GM18502 (cell line): ENCODE measurements at regions not wholly inside any gene's neighbourhood (a gene's known extent, or its start where the extent isn't known, plus 50 kb on each side); places are given as distances from the start of the nearest gene placed in this dataset.
"Not testable (repeated sequence)": the region's sequence is repeated elsewhere in the genome, so short reads cannot be mapped to it uniquely, and the experiment has no call there.

ENCODE experiments used
- ATAC-seq: cut with Tn5 transposase; IDR thresholded peaks from one replicate; pipeline ENCODE4 v1.9.1; 2021; ENCODE audit warnings: mild to moderate bottlenecking; ENCODE audit not compliant: unreplicated experiment, poor library complexity

DNA sequence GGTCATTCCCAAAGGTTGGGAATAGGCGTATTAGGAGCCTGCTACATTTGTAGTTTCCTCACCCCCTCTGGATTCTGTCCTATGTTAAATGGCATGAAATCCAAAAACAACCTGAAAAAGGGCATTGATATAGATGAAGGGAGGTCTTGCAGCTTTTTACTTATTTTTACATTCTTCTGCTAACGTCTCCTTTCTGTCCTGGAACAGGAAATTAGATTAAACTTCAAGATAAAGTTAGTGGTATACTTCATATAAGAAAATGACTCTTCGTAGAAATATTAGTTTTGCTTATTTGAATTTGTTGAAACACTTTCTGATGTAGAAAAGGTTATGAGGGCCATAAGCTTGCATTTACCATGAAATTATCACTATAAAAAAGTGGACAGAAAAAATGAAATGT, 694.5 kb downstream of the ADCYAP1 start:
- no peak for ATAC-seq

DNA sequence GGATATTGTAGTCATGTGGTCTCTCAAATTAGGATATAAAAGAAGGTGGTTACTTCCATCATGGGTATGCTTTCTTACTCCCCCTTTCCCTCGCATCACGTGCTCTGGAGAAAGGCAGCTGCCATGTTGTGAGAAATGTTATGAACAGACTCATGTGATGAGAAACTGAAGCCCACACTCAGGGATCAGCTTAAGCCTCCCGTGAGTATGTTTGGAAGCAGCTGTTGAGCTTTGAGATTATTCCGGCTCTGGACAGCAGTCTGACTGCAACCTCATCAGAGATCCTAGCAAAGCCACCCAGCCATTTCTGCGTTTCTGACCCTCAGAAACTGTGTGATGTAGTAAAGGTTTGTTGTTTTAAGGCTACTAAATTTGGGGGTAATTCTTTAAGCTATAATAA, 700.1 kb downstream of the ADCYAP1 start:
- ATAC-seq = no peak

DNA sequence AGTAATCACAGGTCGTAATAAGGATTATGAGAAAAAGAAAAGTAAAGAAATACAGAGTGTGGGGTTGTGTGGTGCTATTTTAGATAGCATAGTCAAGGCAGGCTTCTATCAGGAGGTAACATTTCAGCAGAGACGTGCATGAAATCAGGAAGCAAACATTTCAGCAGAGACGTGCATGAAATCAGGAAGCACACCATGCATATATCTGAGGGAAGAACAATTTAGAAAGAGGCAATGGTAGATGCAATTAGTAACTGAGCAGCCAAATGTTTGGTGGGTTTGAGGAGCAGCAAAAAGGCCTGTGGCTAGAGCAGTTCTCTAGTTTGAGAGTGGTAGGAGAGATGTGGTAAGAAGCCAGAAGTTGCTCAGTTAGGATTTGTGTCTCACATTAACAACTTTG, 713.7 kb downstream of the ADCYAP1 start:
- ATAC-seq = no peak

DNA sequence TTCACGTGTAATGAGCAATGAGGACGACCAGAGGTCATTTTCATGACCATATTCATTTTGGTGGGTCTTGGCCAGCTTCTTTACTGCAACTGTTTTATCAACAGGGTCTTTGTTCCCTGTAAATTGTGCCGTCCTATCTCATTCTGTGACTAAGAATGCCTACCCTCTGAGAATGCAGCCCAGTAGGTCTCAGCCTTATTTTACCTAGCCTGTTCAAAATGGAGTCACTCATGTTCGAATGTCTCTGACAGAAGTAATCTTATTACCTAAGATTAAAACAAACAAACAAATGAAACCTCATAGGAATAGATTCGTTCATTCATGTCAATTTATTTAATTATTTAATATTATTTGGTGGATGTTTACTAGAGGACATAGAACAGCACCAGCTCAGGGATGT, 714.8 kb downstream of the ADCYAP1 start:
- ATAC-seq = no peak

DNA sequence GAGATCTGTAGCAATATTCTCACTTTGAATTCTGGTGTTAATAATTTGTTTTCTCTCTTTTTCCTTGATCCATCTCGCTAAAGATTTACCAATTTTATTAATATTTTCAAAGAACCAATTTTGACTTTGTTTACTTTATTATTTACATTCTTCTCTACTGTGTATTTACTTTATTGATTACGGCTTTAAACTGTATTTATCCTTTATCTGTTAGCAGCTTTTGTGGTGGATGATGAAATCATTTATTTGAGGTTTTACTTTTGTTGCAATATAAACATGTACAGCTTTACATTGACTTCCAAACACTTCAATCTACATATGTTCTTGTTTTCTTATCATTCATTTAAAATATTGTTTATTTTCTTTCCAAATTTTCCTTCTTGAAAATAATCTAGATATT, 719.9 kb downstream of the ADCYAP1 start:
- no peak for ATAC-seq

DNA sequence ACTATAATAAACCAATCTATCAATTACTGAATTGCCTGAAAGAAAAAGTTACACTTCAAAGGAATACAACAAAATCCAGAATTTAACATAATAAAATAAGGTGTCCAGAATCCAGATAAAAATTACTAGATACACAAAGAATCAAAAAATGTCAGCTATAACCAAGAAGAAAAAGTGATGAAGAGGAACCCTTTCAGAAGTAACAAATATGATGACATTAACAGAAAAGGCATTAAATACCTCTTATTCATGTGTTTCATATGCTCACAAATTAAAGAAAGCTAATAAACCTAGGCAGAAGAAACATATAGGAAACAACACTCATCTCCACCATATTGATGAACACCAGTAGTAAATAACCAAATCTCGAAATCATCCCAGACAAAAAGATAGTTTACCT, 722.8 kb downstream of the ADCYAP1 start:
- ATAC-seq = no peak

DNA sequence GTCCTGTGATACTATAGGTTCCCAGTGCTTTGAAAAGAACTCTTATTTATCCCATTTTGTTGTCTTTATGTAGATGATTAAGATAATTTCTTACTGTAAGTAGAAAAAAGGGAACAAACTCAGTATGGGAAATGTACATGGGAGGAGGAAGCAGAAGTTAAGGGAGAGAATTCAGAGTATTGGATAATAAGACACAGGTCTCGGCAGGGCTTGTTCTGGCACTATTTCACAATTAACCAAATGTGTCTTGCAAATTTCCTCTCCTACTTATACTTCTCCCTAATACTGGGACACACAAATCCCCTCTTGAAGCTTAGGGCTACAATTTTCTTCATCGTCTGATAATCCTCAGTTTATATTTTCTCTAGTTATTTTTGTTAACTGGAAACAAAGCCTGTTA, 744.0 kb downstream of the ADCYAP1 start:
- ATAC-seq = no peak

DNA sequence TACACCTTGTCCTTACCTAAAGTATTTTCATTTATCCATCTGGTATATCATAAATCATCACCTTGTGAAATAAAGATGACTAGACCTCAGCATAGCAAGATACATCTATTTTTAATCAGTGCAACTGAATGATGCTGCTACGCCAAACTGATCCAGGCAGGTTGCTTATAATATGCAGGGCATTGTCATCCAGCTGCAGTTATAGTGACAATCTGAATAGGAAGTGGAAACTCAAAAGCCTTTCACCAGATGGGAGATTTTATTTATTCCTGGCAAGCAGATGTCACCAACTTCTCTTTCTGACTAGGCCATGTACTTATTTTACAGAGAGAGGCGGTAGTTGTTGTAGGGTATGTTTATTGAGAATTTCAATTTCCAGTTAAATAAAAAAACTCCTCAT, 747.3 kb downstream of the ADCYAP1 start:
- no peak for ATAC-seq

DNA sequence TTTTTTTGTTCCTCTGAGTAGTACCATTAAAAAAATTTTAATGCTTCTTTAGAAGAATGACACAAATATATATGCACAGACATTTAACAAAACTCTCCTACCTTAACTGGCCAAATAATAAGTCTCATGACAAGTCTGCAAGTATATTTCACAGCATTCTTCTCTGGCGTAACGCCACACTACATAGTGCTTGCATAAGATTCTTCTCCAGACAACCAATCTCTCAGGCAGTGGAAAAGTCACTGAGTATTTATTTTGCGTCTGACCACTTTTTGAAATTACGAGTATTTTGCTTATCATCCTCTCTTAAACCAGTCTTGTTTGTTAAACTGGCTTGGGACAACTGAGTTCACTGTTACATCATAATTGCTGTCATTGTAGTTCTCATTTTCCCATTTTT, 749.2 kb downstream of the ADCYAP1 start:
- ATAC-seq = no peak

DNA sequence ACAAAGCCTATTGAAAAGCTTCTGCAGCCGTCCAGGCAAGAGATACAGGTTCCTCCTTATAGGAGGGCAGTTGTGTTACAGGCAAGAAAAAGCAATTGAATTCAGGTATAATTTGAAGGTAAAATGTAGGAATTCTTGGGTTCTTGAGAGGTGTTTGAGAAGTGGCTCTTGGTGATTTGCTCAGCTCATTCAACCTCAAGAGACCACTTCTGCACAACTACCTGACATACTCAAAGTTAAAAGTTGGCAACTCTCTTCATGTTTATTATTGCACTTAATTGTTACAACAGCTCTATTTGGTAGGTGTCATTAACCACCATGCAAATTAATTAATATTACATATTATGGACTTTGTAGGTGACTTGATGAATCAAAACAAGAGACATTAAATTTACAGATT, 753.2 kb downstream of the ADCYAP1 start:
- ATAC-seq = no peak

DNA sequence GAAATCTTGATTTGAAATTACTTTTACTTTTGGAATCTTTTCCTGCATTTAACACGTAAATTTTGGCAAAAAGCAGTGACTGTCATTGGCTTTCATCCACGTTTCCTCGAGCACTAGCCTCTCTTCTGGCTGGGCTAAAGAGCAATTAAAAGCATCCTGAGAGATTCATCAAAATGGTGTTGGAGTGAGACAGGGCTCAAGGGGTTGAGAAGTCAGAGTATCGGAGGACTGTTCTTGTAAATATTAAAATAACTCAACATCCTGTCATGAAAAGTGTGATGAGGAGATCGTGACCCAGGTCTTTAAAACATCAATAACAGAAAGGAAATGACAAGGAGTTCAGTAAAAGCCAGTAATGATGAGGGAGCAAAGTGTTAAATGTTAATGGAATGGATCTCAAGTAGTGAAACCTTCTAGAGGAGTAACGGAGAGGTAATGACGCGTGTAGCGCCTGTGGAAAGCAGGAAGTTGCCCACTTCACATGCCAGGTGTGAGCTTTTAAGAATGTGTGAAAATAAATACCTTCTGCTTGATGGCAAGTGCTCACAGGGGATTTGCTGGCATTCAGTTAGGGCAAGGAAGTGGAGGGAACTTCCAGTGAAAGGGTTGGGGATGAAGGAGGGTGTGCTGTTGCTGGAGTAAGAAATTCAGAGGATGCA, 754.4 kb downstream of the ADCYAP1 start:
- no peak for ATAC-seq

DNA sequence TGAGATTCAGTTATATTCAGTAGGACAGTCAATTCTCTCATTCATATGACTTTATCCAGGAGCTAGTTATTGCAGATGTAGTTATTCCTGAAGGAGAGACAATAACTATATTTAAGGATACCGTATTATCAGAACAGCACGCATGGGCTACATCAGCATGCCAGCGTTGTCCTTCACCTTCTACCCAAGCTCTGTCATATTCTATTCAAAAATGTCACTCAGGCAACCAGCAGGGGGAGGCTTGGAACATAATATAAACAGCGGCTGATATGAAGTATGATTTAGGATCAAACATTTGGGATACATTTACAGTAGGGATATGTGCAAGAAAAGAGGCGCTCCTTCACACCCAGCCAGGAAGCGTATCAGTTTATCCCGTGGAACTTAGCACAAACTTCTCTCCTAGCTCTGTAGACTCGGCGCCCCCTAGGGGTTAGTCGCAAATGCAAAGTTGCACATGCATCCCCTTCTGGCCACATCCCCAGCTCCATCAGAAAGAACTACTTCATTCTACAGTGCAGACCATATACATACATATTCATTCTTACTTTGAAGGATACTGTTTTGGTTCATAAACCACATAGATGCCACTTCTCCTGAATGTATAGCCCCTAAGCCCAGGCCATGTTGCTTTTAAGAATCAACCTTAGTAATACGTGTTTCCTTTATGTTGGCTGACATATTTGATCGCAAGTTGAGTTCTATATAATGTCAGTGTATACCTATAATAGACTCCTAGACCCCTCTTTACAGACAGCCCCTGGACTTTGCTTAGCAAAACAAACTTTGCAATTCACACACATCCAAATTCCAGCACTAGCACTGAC, 759.4 kb downstream of the ADCYAP1 start:
- peak; percentile 70 for ATAC-seq

DNA sequence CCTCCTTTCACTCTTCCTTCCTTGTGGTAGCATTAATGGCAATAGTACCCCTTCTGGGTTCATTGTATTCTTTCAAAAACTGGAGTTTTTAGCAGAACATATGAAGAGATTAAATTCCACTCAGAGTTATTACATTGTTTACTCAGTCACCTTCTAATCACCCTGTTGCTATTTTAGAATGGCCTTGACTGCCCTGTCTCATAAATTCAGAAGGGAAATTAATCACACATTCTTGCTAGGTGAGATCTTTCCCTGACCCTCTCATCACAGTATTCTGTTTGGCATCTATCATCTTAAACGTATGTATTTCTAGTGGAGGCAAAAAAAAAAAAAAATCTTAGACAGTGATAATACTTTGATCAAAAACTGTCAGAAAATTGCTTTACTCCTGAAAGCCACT, 760.4 kb downstream of the ADCYAP1 start:
- ATAC-seq = no peak

DNA sequence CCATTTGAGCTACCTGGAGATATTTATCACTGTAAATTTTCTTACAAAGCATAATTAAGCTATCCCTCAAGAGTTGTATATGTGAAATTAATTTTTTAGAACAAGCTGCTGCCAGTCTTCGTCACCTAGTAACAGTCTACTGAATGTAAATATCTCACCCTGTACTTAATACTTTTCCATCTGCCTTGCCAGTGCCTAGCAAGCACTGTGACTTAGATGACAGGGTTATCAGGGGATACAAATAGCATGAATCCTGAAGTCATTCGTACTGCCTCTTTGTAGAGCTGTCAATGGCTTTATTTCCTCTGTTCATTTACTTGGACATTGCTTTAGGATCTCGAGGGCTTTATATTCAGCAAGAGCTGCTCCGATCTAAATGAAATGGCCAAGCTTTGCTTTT, 763.6 kb downstream of the ADCYAP1 start:
- ATAC-seq = no peak

DNA sequence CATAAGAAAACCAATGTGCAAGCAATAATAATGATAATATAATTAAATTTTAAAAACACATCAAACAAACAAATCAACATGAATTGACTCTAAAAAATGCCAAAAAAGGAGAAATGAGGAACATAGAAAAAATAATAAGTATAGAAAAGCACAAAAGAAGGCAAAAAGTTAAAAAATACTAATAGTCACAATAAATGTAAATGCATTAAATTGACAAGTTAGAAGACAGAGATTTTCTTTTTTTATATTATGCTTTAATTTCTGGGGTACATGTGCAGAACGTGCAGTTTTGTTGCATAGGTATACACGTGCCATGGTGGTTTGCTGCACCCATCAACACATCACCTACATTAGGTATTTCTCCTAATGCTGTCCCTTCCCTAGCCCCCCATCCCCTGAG, 767.0 kb downstream of the ADCYAP1 start:
- not testable (repeated sequence) for ATAC-seq

DNA sequence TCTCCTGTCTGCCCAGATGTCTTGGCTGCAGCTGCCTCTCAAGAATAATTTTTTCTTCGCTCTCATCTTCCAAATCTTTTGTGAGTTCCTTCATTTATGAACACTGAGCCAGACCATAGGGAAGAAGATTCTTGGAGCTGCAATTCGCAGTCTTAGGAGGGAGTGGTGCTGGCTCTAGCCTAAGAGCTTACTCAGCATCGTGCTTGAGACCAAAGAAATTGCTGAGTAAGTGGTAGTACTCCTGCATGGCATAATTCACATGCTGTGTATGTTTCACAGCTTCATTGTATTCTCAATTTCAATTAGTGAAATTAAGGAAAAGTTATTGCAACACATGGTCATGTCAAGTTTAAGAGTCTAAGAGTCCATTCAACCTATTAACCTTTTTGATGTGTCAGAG, 771.7 kb downstream of the ADCYAP1 start:
- no peak for ATAC-seq

DNA sequence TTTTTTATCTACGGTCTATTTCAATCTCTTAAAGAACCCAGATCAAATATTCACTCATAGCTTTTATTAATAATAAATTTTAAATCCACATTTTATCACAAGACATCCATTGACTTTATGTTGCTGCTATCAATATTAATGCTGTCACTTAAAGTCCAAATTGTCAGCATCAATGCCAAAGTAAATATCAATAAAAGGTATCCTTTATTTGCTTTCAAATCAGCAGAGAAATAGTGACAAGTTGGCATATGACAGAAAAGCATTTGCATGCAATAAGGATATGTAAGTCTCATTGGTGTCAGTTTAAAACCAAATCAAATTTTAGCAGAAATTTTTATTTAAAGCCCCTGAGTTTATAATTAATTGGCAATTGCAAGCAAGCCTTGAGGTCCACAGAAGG, 775.4 kb downstream of the ADCYAP1 start:
- no peak for ATAC-seq

DNA sequence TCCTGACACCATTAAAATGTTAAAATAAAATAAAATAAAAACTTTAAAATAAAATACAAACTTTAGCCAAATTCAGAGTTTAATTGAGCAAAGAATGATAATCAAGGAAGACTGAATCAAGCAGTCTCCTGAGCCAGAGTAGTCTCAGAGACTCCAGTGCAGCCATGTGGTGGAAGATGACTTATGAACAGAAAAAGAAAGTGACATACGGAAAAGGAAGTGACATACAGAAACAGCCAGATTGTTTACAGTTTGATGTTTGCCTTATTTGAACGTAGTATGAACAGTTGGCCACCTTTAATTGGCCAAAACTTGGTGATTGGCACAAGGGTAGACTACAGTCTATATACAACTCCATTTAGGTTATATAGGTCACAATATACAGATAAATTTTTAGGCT, 787.2 kb downstream of the ADCYAP1 start:
- ATAC-seq = no peak

DNA sequence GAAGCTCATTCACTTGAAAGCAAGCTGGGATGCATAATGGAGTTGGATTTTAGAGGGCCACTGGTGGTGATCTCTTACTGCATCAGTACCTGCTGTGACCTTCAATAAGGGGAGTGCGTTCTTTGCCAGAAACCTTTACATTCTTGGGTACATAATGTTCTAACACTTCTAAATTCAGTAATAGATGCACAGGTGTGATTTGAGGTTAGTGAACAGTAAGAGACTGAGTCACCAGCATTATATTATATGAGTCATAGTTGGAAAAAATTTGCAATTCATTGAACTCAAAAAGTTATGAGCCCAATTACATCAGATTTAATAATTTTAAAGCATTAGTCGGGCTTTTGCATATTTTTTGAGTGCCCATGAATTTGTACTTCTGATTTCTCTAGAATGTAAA, 803.3 kb downstream of the ADCYAP1 start:
- ATAC-seq = no peak

DNA sequence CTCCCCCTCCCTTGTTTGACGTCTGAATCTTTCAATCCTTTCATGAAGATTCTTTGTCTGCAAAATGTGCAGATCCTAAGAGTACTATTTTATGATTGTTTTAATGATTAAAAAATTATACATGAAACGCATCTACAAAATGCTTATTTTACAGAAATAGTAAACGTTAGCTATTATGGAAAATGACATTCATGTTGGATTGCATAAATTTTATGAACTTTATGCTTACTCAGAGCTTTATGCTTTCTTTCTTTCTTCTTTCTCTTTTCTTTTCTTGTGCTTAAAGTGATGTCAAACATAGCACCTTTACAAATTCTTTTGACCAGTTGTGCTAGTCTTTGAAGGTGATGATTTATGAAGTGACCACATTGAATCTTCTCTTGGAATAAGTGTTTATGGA, 805.4 kb downstream of the ADCYAP1 start:
- no peak for ATAC-seq

DNA sequence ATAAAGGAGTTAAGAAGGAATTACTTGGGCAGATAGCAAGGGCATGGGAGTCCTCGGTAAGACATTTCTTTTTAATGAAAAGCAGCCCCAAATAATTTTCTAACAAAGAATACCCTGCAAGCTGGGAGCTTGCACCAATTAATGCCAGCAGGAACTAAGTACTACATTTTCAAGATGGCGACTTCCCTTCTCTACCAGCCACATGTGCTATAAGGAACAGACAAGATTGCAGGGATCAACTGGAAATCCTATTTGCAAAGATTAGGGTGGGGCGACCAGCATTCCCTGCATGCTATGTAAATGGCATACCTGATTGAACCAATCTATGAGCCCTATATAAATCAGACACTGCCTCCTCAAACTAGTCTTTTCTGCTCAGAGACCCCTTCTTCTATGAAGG, 827.5 kb downstream of the ADCYAP1 start:
- no peak for ATAC-seq

DNA sequence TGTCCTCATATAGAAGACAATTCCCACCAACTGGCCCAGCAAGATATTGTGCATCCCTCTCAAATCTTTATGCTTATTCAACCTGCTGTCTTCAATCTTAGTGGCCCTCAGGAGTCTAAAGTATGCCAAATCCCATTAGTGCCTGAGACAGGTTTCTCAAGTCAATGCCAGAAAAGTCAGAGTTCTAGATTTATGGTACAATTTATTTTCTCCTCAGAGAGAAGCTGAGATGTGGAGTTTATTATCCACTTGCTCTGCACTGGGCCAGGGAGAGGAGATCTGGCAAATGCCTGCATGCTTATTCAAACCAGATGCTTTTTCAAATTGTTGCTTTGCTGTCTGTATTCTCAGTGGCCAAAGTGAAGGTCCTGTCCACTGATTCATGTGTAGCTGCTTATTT, 825.2 kb downstream of the METTL4 start:
- ATAC-seq = no peak
